ENCODE measurements at regions not wholly inside any gene's neighbourhood (a gene's known extent, or its start where the extent isn't known, plus 50 kb on each side); places are given as distances from the start of the nearest gene placed in this dataset.
"Not testable (repeated sequence)": the region's sequence is repeated elsewhere in the genome, so short reads cannot be mapped to it uniquely, and the experiment has no call there.

DNA sequence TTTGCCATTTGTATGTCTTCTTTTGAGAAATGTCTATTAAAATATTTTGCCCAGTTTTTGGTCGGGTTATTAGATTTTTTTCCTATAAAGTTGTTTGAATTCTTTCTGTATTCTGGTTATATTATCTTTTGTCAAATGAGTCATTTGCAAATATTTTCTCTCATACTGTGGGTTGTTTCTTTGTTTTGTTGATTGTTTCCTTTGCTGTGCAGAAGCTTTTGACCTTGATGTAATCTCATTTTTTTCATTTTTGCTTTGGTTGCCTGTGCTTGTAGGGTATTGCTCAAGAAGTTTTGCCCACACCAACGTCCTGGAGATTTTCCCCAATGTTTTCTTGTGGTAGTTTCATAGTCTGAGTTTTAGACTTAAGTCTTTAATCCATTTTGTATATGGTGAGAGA is 245.7 kb downstream of the ADCYAP1 start:
- no peak for DNase-seq

DNA sequence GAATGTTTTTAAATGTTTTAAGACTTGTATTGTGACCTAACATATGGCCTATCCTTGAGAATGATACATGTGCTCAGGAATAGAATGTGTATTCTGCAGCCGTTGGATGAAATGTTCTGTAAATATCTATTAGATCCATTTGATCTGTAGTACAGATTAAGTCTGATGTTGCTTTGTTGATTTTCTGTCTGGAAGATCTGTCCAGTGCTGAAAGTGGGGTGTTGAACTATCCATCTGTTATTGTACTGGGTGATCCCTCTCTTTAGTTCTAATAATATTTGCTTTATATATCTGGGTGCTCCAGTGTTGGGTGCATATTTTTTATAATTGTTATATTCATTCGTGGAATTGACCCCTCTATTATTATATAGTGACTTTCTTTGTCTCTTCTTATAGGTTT is 248.3 kb downstream of the ADCYAP1 start:
- not testable (repeated sequence) for DNase-seq

DNA sequence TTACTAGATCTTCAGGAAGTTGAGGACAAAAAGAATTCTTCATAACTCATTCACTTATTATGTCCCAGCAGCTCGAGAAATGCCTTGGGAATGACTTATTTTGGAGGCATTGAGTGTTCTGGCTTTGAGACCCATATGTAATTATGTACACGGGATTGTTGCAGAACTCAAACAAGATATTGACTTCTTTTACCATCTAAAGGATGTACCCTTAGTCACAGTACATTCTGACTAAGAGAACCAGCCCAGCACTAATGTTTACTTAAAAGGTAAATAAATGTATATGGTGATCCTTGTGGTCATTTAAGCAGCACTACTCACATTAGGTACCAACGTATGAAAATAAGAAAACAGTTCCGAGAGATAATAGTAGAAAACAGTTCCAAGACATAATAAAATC is 268.9 kb downstream of the ADCYAP1 start:
- no peak for DNase-seq

DNA sequence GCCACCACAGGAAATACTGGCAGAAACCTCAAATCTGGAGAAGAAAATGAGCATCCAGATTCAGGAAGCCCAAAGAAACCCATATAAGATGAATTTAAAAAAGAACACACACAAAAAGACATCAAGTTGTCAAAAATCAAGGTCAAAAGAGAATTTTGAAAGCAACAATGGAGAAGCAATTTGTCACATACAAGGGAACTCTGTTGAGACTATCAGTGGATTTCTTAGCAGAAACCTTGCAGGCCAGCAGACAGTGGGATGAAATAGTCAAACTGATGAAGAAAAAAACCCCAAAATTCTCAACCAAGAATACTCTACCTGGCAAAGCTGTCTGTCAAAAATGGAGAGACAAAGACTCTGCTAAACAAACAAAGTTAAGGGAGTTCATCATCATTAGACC is 272.6 kb downstream of the ADCYAP1 start:
- no peak for DNase-seq

DNA sequence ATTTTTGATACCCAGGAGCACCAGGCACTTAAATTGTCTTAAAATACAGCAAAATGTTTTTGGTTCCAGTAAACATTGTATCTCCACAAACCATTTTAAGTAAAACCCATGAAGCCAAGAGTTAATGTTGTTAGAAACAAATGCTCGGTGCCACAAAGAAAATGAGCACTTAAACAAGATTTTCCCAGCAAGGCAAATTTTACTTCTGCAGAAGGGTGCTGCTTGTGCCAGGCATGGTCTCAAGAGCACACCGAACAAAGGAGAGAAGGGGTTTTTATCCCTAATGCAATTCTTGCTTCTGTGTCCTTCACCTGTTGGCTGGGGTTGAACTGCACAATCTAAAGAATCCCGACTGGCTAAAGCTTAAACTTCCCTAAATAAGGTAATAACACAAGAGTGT is 286.7 kb downstream of the ADCYAP1 start:
- DNase-seq = no peak

DNA sequence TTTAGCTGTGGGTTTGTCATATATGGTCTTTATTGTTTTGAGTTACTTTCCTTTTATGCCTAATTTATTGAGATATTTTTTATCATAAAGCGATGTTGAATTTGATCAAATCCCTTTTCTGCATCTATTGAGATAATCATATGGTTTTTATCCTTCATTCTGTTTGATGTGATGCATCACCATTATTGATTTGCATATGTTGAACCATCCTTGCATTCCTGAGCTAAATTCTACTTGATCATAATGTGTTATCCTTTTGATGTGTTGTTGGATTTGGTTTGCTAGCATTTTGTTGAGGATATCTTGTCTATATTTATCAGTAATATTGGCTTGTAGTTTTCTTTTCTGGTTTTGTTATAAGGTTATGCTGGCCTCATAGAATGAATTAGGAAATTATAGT is 308.5 kb downstream of the ADCYAP1 start:
- no peak for DNase-seq

DNA sequence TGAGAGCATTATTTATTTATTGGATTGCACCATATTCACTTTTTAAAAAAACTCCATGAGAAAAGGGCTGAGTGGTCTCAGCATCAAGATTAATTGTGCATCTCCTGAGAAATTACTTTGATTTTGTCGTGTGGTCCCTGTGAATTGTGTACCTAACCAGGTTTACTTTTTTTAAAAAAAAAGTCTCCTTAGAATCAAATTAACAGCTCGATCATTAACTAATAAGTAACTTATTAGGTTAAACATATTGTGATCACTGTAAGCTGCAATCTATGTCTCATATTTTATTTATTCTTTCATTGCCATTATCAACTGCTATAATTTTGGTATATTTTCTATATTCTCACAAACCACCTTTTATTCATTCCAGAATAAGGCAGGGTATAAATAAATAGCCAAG is 318.2 kb downstream of the ADCYAP1 start:
- no peak for DNase-seq

DNA sequence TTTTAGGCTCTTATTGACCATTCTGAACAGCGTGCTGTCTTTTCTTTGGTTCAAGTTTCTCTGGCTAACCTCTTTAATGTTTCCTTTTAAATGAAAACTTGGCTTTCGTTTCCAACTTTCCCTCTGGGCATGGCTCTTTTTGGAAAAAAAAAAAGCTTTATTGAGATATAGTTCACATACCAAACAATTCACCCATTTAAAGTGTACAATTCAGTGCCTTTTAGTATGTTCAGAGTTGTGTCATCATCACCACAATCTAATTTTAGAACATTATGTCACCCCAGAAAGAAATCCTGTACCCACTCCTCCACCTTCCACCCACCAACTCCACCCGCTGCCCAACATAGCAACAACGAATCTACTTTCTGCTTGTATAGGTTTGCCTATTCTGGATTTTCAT is 322.4 kb downstream of the ADCYAP1 start:
- no peak for DNase-seq

DNA sequence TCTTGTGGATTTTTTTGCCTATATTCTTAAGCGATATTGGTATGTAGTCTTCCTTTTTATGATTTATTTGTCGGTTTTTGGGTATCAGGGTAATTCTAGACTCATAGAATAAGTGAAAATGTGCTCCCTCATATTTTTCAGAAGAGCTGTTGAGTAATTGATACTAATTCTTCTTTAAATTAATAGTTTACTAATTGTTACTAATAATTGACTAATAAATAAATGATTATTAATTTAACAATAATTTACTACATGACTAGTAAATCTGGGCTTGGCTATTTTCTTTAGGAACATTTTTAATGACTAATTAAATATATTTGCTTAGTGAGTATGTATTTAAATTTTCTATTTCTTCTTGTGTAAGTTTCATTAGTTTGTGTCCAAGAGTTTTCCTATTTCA is 325.0 kb downstream of the ADCYAP1 start:
- DNase-seq = no peak

DNA sequence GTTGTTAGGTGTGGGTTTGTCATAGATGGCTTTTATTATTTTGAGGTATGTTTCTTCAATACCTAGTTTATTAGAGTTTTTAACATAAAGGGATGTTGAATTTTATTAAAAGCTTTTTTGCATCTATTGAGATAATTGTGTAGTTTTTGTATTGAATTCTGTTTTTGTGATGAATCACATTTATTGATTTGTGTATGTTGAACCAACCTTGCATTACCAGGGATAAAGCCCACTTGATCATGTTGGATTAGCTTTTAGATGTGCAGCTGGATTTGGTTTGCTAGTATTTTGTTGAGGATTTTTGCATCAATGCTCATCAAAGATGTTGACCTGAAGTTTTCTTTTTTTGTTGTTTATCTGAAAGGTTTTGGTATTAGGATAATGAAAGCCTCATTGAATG is 328.2 kb downstream of the ADCYAP1 start:
- no peak for DNase-seq

DNA sequence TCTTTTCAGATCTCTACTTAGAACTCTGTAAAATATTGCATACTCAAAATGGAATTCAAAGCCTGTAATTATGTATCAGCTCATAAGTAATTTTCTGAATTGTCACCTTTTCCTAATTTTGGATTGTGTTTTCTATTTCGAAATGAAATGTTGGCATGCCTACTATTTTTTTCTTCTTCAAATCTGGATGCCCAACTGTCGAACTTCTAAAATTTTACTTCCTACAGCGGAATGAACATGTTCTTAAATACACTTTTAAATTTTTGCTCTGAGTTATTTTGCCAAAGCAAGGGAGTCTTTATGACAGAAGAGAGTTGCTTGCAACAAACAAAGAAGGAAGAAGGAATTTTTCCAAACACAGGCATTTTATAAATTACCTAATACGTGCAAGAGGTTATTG is 336.0 kb downstream of the ADCYAP1 start:
- no peak for DNase-seq

DNA sequence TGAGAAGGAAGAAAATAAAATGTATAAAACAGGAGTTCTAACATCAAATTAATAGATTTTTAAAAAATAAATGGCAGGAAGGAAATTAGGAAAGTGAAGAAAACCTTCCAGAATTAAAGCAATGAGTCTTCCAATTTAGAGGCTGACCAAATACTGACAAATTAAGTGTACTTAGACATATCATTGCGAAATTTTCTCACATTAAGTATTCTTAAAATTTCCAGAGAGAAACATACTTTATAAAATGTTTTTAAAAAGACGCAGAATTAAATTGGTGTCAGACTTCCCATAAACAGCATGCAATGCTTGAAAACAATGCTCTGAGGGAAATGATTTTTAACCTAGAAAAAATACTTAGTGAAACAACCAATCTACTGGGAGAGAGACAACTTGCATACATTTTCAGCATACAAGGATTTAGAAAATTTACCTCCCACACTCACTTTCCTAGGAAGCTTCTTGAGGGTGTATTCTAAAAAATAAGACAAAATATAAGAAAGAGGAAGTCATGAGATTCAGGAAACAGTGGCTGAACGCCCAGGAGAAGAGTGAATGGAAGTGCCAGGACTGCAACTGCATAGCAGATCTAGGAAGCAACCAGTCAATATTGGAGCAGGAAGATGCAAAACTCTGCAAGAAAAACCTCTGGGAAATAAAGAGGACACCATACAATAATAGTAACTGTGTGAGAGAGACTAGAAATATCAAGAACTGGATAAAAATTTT is 339.9 kb downstream of the ADCYAP1 start:
- DNase-seq = no peak

DNA sequence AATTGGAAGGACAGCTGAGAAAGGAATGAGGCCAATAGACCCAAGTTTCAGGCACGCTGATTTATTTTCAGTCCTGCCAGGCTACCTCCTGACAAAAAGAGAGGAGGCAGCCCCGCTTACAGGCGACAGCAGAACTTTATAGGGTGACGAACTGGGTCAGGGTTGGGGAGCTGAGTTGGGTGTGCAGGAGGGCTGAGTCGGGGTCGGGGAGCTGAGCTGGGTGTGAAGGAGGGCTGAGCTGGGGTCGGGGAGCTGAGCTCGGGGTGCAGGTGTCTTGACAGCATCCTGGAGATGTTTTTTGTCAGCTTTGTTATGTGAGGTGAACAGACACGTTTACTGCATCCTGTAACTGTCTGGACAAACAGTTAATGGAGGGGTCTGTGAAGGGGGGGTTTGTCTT is 342.2 kb downstream of the ADCYAP1 start:
- DNase-seq = no peak

DNA sequence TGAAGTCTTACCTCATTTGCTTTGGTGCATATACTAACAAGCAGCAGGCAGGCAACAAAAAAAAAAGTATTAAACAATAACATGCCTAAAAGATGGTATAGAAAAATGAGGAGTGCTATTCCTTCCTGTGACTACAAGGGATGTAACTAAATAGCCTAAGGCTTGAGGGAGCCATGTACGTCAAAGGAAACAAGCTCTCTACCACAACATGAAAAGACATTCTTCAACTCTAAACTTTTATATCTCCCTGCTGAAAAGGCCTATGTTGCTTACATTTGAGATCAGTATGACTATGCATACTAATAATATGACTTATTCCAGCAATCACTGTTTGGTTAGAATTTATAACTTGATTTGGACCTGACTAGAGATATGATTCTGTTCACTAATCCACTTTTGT is 347.9 kb downstream of the ADCYAP1 start:
- DNase-seq = no peak

DNA sequence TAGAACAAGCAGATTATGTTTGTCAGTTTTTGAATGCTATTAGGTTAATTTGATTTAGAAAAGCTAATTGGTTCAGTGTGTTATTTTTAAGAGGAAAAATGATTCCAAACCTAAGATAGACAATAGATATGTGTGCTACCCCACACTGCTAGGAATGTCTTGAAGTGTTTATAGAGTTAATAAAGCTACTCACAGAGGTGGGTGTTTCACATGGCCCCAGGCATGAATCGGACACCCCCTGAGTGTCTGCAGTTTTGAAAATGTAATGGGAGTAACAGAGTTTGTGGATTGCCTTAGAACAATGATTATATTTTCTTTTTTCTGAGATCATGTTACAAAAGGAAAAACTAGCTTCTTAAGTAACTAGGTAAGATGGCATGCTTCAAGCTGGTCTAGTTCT is 348.3 kb downstream of the ADCYAP1 start:
- no peak for DNase-seq

DNA sequence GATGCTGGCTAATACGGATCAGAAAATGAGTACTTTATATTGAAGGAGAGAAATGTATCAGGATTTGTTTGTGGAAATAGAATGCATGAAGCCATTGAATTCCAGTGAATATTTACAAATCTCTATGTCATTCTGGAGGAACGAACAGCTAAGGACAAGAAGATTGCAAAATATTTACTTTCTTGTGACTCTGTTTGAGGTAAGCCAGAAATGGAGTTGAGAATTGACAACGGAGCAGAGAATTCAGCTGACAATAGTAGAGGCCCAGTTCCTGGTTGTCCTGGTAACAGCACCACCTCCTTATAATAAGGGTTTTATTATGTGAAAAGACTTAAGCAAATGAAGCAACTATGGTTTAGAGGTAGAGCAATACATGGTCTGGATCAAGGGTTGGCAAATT is 349.2 kb downstream of the ADCYAP1 start:
- no peak for DNase-seq

DNA sequence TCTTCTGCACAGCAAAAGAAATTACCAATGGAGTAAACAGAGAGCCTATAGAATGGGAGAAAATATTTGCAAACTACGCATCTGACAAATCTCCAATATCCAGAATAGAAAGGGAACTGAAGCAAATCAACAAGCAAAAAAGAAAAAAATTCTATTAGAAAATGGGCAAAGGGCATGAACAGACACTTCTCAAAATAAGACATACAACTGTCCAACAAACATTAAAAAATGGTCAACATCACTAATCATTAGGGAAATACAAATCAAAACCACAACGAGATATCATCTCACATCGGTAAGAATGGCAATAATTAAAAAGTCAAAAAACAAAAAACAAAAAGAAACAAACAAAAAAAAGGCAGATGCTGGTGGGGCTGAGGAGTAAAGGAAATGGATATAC is 356.4 kb downstream of the ADCYAP1 start:
- no peak for DNase-seq

DNA sequence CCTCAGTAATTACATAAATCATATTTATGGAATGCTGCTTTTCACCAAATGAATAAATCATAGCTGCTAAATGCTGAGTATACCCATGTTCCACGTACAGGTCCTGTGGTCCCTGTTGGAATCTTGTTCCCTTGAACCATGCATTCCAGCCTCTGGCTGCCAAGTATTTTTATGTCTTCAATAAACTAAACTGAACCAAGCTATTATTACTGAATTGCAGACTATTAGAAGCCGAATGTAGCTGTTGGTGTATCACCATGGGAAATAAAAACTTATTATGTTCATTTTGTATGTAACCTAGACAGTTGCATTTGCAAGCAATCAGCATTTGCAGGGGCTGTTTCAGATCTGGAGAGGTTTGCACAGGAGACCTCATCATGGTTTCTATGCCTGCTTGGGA is 362.4 kb downstream of the ADCYAP1 start:
- DNase-seq = no peak

DNA sequence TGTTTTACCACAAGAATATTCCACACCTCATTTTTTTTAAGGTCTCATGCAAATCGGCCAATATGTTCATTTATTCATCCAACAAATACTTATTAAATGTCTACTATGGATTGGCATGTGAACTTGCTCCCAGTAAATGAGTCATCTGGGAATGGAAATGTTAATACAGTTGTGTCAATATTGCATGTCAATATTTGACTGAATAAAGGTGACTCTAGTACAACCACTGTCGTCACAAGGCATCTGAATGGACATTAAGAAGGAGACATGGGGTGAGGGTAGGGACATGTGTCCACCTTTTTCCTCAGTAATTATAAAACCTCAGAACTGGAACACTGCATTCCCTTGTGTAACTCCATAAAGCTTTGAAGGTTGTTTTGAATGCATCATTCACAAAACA is 365.4 kb downstream of the ADCYAP1 start:
- no peak for DNase-seq

DNA sequence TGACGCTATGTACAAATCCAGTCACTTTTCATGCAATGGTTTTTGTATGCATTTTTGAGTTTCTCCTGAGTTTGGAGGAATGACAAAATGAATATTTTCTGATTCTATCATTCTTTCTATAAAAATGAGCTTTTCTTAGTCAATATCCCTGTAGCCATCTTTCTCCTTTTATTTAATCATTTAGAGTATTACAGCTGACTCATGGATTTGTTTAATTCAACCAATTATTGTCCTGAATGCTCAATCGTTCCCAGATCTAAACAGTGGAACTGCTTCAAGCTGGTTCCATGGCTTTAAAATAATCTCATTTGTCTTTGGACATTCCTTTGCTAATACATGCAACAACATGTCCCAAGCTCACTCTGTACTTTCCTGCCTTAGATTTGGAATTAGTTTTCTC is 368.8 kb downstream of the ADCYAP1 start:
- no peak for DNase-seq

DNA sequence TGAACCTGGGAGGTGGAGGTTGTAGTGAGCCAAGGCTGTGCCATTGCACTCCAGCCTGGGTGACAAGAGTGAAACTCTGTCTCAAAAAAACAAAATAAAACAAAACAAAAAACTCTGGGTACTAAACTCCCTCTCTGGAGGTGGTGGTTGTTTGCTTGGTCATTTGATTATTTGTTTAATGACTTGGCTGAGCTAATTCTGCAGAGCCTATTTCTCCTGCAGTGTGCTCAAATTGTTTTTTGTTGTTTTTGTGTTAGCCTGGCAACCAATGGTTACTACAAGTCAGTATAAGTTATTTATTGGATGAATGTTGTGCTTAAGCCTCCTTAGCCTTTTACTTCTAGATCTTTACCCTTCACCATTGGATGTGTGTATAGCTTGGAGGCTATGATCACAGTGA is 387.5 kb downstream of the ADCYAP1 start:
- DNase-seq = no peak

DNA sequence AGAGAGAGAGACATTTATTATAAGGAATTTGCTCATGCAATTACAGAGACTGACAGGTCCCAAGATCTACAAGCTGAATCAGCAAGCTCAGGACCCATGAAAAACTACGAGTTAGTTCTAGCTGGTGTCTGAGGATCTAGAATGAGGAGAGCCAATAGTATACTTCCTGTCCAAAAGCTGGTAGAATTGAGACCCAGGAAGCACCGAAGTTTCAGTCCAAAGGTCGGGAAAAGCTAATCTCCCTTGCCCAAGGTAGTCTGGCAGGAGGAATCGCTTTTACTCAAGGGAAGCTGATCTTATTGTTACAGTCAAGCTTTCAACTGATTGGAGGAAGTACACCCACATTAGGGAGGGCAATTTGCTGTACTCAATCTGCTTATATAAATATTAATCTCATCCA is 389.6 kb downstream of the ADCYAP1 start:
- no peak for DNase-seq

DNA sequence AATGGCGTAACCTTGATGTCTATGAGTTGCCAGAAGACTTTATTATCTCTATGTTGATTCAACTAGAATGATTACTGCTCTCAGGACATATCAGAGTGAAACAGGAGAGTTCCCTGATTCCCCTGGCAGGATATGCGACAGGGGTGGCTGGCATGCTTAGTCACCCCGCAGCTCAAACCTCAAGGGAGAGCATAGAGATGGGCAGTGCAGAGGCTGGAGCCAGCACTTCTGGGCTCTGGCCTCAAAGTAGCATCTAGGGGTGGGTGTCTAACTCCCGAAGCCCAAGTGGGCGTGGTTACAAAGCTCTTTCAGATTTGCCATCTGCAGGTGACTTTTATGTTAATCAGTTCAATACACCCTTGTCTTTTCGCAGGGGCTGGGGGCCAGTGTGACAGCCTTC is 391.6 kb downstream of the ADCYAP1 start:
- DNase-seq = no peak

DNA sequence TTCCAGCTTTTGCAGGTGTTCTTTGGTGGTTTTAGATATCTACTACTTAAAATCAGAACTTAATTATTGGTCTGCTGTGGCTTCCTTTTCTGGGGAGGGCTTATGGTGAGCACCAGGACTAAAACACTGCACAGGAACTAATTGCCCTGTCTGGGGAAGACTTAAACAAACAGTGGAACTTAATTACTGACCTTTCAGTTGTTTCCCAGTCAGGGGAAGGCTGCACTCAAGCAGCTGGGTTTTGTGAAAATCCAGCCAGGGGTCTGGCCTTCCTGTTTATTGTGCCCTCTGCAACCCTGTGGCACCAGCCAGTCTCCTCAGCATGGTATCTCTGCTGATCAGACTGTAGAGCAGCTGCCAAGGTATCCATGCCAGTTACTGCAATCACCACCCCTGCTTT is 398.2 kb downstream of the ADCYAP1 start:
- no peak for DNase-seq

DNA sequence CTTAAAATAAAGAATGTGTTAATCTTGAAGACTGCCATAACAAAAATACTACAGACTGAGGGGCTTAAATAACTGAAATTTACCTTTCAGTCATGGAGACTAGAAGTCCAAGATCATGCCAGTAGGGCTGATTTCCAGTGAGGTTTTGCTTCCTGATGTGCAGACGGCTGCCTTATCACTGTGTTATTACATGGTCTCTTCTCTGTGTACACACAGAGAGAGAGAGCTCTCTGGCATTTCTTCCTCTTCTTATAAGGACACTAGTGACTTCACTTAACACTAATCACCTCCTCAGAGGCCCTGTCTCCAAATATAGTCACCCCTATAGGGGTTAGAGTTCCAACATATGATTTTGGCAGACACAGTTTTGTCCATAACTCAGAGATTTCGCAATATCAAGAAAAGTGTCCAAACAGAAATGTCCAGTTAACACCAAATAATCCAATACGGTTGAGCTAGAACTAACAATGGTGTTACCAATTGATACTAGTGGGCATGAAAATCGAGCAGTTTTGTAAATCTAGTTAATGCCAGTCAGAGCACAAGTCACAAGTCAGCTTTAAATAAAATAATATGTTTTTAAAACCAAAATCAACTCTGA is 399.8 kb downstream of the ADCYAP1 start:
- no peak for DNase-seq
